T-helper 22 cell (primary cell): ENCODE measurements at regions not wholly inside any gene's neighbourhood (a gene's known extent, or its start where the extent isn't known, plus 50 kb on each side); places are given as distances from the start of the nearest gene placed in this dataset.
"Not testable (repeated sequence)": the region's sequence is repeated elsewhere in the genome, so short reads cannot be mapped to it uniquely, and the experiment has no call there.

Experiments used
- DNase-seq: peaks from one replicate; pipeline ENCODE4 v3.0.0-alpha.2; 2020; ENCODE audit warnings: low read depth

DNA sequence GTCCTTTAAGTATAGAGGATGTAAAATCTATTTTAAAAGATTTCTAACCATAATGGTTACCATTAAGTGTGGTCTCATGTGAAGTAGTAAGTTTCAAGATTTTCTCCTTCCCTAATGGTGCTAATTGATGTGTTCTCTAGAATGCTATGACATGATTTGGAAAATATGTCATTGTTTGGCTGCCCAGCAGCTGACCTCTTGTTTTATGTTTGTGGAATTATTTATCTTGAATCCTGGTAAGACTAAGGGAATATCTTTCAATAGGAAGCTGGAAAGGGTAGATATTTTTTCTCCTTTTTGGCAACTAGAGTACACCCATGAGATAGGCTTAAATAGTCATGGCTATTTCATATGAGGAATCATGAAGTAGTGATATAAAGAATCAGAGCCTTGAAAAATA is 139.8 kb upstream of the CHODL start:
- no peak for DNase-seq

DNA sequence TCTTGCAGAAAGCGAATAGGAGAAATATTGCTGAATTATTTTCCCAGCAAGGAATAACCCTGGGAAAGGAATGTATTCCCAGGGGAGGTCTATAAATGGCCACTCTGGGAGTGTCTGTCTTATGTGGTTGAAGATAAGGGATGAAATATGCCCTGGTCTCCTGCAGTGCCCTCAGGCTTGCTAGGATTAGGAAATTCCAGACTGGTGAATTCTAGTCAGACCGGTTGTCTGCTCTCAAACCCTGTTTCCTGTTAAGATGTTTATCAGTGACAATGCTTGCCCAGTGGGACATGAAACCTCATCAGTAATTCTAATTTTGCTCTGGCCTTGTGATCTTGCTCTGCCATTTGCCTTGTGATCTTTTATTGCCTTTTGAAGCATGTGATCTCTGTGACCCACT is 148.2 kb upstream of the CHODL start:
- not testable (repeated sequence) for DNase-seq

DNA sequence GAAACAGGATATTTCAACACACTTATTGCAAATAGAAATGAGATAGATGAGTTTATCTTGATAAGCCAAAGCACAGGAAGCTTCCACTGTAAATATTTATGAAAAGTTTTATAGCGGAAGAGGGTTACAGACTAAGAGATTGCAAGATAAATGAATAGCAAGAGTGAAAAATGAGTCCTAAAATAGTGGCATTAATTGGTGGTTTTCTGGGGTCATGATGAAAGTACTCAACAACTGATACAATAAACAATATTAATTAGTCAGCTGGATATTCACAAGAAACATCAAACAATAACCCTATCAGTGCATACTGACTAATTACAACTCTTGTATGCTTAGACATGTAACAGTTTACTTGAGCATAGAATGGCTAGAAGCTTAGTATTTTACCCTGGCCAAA is 154.8 kb upstream of the CHODL start:
- DNase-seq = no peak

DNA sequence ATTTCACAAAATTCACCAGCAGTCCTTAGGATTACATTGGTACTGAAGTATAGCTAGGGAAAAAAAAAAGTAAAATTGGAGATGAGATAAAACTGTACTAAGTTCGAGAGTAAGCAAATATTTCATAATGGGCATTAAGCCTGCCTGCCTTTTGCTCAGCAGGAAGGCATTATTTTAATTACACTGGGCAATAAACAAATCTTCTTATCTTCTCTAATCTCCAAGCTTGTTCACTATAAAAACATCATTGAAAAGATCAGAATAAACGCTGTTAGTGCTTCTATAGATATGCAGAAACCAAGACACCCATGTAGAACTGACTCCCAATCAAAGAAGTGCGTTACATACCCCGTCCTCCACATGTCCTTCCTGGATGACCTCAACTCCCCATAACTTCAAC is 174.2 kb upstream of the CHODL start:
- no peak for DNase-seq

DNA sequence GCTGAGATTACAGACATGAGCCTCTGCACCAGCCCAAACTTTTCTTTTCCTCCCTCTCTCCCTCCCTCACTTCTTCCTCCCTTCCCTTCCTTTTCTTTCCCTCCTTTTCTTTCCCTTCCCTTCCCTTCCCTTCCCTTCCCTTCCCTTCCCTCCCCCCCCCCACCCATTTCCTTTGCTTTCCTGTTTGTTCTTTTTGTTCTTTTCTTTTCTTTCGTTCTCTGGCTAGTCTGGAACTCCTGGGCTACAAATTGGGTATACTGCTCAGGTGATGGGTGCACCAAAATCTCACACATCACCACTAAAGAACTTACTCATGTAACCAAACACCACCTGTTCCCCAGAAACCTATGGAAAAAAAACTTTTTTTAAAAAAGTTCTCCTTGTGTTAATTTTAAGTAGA is 174.8 kb upstream of the CHODL start:
- DNase-seq = no peak

DNA sequence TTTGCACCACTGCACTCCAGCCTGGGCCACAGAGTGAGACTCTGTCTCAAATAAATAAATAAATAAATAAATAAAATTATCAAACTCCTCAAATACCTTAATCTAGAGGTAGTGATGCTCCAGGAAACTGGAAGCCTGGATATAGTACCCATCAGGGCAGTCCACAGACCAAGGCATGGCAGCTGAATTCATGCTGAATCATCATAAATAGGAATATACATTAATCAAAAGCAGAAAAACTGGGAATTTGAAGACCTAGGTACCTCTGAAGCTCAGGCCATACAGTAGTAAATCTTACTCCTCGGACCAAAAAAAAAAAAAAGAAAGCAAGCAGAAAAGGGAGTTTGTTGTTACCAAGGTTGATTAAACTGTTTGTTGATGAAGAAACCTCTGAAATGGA is 184.2 kb upstream of the CHODL start:
- DNase-seq = no peak

DNA sequence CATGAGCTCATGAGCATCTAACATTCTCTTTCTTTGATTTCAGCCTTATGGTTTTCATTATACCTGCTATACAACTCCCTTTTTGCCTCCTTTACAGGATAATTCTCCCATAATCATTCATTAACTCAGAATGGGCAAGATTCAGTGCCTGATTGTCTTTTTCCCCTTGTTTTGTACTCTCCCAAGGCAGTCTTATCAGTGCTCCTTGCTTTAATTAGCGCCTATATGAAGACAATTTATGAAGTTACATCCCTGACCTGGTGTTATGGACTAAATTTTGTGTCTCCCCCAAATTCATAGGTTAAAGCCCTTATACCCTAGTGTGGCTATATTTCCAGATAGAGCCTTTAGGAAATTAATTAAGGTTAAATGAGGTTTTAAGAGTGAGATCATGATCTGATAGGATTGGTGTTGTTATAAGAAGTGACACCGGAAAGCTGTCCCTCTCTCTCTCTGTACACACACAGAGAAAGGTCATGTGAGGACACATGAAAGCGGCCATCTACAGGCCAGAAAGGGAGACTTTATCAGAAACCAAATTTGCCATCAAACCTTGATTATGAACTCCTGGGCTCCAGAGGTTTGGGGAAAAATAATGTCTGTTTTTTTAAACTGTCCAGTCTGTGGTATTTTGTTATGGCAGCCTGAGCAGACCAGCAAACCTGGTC is 185.8 kb upstream of the CHODL start:
- no peak for DNase-seq

DNA sequence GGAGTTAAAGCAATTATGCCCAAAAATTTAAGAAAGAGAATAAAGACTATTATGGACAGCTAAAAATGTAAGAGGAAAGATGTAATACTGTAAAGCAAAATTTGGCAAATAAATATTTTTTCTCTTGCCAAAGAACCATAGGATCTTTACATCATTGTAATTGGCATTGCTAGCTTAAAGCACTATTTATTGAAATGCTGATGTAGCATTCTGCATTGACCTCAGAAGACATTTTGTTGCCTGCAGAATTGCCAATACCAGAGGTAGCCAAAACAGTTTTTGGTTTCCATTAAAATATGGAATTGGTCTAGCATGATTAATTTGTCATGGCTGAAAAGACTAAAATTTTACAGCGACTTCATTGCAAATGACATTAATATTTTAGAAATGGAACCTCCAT is 191.5 kb upstream of the CHODL start:
- DNase-seq = no peak

DNA sequence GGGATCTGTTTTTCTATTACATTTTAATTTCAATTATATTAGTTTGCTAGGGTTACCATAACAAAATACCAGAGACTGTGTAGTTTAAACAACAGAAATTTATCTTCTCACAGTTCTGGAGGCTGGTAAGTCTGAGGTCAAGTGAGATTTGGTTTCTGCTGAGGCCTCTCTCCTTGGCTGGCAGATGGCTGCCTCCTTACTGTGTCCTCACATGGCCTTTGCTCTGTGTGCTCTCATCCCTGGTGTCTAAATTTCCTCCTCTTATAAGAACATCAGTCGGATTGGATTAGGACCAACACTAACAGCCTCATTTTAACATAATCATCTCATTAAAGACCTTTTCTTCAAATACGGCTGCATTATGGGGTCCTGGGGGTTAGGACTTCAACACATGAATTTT is 195.2 kb upstream of the CHODL start:
- DNase-seq = no peak

DNA sequence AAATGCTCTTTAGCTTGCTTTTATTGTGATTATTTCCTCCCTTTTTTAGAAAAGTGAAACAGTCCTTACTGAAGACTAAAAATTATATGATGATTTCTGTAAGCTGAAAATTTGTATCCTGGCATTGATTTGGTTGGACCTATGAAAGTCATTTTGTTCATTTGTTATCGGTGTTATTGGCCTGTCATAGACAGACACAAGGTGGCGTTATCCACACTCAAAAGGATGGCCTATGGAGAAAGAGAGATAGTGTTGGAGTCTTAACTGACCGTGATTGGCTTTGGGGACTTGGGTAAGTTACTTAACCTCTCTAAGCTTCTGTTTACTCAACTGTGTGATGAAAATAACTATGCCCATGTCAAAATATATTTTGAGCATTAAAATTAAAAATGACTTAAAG is 203.6 kb upstream of the CHODL start:
- DNase-seq = no peak

DNA sequence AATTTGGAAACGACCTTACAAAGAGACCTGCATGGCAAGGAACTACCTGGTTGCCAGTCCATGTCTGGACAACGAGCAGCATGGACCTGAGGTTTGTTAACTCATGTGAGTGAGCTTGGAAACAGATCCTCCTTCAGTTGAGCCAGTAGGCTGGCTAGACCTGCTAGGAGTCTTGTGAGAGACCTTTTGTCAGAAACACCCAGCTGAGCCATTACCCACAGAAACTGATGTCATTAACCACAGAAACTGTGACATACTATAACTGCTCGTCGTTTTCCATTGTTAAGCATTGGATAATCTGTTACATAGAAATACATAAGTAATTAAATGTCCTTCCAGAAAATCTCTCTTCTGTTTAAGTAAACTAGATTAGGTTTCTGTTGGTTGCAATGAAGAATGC is 211.1 kb upstream of the C21orf91 start:
- DNase-seq = no peak

DNA sequence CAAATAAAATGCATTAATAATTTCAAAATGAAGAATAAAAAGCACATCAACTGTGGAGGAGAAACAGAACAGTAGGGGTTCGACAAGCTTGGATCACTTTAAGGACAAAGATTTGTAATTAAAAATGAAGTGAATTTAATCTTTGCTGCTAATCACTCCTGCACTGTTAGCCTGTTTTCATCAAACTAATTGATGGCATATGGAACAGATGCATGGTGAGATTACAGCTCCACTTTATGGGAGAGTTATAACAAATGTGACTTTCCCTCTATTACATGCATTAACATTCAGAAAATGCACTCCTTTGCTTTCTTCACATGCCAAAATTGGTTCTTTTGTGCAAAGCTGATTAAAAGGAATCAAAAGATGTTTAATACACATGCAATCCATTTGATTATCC is 207.2 kb upstream of the C21orf91 start:
- no peak for DNase-seq

DNA sequence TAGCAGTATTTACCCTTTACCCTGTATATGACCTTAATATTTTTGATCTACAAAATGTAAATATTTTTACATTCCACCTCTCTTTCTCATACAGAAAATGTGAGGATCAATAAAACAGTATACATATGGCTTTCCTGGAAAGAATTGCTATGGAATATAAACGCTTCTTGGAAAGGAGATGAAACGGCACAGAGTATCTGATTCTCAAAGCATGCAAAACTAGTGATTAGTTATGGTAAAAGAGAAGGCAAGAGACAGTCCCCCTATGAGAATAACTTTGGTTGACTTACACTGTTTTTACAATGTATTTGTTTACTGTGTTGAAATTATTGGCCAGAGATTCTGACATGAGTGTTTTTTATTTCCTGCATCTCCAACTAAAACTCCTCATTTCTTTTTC is 204.6 kb upstream of the C21orf91 start:
- DNase-seq = no peak

DNA sequence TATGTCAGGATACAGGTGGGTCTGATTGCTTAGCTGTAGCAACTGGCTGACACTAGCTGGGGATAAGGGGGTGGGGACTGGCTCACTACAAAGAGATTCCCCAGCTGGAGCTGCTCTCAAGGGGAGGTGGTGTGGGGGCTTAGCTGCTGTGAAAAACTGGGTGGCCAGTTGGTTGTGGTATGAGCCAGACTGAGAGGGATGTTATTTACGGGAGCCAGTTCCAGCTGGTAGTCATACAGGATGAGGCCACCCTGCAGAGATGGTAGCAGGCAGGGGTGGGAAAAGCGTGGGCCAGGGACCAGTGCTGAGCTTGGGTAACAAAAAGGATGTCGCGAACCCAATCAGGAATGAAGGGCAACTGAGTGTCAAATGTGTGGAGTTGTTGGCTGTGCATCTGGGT is 204.0 kb upstream of the C21orf91 start:
- no peak for DNase-seq

DNA sequence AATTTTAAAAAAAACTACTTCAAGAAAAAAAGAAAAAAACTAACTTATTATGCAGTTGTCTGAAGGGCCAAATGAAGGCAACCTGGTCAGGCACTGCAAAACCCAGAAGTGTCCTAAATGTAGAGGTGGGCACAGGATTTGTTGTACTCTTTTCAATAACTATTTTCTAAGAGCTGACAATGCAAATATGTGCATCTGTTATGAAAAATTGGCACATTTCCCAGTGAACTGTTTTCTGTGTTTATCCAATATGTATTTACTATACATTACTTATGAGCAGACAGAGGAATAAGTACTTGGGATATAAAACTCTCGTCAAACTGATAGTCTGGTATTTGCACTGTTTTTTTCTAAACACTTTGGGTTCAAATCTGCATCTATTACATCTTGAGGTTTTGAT is 188.0 kb upstream of the C21orf91 start:
- no peak for DNase-seq

DNA sequence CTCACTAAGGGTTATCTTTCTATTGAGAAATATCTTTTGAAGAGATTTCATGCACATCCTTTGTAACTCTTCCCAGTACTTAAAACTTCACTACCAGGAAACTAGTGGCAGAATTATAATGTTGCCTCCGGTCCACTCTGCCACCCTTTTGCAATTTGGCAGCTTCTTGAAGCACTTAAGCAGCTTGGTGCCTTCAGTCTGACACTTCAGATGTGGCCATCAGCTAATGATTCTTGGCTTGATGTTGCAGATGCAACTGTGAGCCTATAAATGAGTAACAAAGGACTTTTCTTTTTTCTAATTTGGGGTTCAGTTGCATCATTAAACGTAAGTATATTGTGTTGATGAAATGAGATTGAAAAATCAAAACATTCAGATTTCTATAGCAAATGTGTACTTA is 187.5 kb upstream of the C21orf91 start:
- no peak for DNase-seq

DNA sequence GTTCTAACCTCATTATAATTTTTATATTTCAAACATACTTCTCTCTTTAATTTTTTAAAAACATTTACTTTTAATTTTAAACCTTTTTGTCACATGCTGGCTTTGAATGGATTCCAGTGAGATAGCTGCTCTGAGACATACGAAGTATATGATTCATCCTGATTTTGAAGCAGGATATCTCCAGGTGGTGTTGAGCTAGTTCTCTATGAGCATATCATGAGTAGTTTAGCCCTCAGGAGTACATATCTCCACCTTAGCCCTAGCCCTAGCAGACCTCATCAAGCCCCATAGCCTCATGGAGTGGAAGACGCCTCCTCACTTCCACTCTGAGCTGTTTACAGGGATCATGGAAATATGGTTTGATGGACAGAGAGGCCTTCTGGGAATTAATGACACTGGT is 183.2 kb upstream of the C21orf91 start:
- no peak for DNase-seq

DNA sequence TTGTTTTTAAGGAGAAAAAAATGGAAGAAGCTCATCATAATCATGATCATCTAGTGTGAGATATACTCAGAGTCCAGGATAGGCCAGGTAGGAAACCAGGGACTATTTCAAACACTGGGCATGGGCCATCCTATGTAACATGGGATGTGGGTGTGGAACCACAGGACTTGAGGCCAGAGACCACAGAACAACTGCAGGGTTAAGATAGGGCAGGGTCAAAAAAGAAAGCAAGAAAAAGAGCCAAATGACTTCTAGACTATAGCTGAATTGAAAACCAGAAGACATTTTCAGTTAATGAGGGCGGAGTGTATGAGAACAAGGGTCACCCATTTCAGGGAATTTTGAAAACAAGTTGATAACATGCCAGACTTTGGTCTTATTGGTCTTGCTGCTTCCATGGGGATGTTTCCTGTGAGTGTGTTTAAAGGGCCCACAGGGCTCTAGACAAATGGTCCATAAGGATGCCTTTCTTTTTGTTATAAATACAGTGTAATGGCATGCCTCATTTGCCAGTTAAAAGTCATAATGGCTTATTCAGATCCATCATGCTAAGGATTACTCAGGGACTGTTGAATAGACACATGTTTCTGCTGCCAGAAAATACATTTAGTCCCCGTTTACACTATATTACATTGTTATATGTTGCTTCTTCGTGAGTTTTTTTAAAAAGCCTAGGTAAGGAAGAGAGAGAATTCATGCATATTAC is 182.0 kb upstream of the C21orf91 start:
- no peak for DNase-seq

DNA sequence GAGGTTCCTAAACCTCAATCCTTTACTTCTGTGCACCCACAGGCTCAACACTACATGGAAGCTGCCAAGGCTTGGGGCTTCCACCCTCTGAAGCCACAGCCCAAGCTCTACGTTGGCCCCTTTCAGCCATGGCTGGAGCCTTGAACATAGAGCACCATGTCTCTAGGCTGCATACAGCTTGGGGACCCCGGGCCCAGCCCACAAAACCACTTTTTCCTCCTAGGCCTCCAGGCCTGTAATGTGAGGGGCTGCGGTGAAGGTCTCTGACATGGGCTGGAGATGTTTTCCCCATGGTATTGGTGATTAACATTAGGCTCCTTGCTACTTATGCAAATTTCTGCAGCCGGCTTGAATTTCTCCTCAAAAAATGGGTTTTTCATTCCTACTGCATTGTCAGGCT is 179.4 kb upstream of the C21orf91 start:
- not testable (repeated sequence) for DNase-seq

DNA sequence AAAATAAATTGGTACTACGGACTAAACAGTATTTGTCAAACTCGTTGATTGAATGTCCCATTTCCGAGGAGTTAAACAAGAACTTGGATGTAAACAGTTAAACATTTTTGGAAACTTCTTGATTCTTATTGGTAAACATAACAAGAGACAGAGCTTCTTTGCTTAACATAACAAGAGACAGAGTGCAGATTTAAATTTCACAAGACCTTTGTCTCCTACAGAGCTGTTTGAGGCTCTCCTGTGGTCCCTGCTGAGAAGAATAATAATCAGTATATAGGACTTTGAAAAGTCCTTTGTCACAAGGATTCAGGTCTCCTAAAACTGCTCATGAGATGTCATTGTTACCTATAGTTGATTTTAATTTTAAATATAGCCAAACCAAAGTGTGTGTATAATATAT is 170.6 kb upstream of the C21orf91 start:
- no peak for DNase-seq

DNA sequence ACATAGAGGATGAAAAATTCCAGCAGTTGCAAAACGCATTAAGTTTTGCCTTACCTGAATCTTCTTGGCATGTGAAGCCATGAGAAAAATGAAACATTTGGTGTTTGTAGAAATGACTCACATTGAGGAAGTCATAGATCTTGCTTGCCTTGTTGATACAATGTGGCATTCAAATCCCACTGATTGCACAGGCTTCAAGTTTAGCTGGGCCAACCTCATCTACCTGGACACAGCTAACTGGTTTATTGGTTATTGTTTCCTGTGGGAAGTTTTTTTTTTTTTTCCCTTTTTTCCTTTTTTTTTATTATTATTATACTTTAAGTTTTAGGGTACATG is 168.9 kb upstream of the C21orf91 start:
- DNase-seq = no peak

DNA sequence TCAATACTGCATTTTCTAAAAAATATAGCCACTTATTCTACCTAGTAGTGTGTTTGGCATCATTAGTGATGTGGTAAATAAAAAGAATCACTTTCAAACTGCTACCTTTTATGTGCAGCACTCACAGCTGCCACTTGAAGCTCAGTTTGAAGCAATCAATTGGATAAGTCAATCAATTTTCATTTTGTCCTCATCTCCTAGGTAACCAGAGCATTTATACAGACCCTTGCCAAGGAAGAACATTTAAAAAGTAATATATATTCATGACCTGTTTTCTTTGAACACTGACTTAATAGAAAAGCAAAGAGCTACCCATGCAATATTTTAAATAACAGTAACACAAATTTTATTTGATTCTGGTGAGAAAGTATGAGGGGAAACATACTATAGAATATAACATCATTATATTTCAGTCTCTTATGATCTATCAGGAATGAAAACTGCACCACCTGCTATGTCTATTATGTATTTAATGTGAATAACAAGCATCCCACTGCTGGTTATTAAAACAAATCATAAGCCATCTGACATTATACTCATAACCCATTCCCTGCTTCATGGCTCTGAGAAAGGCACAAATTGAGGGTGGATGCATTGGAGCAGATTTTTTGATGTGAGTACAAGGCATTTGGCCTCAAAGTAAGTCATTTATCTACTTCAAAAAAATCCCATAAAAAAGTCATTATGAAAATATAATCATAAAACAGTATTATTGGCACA is 168.4 kb upstream of the C21orf91 start:
- DNase-seq = no peak

DNA sequence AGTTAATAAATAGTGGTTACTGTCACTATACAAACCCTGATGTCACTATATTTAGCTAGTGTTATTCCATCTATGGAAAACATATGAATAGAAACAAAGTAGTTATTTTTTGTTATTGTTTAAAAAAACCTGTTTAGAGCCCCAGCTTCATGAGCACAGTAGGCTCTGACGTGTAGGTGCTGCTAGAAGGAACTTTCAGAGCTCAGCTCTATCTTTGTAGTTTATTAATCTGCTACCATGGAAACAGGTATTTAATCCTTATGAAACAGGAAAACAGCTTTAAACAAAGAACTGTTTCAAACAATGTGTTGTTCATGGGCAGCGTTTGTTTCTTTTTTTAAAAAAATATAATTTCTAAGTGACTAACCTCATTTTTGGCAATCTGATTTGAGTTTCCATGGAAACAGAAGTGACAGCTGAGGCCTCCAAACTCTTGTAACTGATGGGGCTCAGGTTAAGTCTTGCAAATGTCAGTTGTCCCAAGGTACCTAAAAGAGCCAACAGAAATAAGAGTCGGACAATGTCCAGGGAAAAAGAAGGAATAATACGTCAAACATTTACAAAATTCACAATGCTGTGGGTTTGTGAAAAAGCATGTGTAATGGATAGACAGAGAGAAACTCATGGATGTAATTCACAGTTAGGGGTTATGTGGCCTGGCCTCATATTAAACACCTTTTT is 162.0 kb upstream of the C21orf91 start:
- no peak for DNase-seq
